ENCODE measurements at regions not wholly inside any gene's neighbourhood (a gene's known extent, or its start where the extent isn't known, plus 50 kb on each side); places are given as distances from the start of the nearest gene placed in this dataset.
A peak's percentile ranks its signal among the peaks of the same experiment; 100 is the strongest.

GRCh38 chr7:25037325-25037724 lies 57.3 kb upstream of the OSBPL3 start:
- no peak overlapping the region for H3K4me3 ChIP-seq (IDR thresholded peaks at IDR 0.05; ENCODE audit: insufficient read depth, low read depth, low read length)
- no peaks in the 10 kb centered on the region for H3K79me2 ChIP-seq (ENCODE audit: insufficient read depth, low read depth)
- H3K4me1 ChIP-seq (ENCODE audit: low read depth, poor library complexity, severe bottlenecking) = peaks cover 14% of the 10 kb centered on the region
- no peaks in the 10 kb centered on the region for H4K20me1 ChIP-seq (ENCODE audit: insufficient read depth)
- H3K9ac ChIP-seq = no peak overlapping the region
- H3K36me3 ChIP-seq (ENCODE audit: insufficient read depth) = no peaks in the 10 kb centered on the region
- H3K4me2 ChIP-seq = no peak overlapping the region
- H3K27ac ChIP-seq = no peak overlapping the region
- TF ChIP-seq, protein P1, sequence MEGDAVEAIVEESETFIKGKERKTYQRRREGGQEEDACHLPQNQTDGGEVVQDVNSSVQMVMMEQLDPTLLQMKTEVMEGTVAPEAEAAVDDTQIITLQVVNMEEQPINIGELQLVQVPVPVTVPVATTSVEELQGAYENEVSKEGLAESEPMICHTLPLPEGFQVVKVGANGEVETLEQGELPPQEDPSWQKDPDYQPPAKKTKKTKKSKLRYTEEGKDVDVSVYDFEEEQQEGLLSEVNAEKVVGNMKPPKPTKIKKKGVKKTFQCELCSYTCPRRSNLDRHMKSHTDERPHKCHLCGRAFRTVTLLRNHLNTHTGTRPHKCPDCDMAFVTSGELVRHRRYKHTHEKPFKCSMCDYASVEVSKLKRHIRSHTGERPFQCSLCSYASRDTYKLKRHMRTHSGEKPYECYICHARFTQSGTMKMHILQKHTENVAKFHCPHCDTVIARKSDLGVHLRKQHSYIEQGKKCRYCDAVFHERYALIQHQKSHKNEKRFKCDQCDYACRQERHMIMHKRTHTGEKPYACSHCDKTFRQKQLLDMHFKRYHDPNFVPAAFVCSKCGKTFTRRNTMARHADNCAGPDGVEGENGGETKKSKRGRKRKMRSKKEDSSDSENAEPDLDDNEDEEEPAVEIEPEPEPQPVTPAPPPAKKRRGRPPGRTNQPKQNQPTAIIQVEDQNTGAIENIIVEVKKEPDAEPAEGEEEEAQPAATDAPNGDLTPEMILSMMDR (conservative IDR thresholded peaks at IDR 0.05; ENCODE audit: low read depth, low read length) = no peak
- no peak overlapping the region for H2AFZ ChIP-seq (ENCODE audit: low read depth)
- no peaks in the 10 kb centered on the region for H3K27me3 ChIP-seq (ENCODE audit: insufficient read depth, low read depth)

- TF ChIP-seq, protein P1 (conservative IDR thresholded peaks at IDR 0.05; ENCODE audit: low read depth, low read length) = no peak
- Histone ChIP-seq H3K4me3 (IDR thresholded peaks at IDR 0.05; ENCODE audit: insufficient read depth, low read depth, low read length) (no peak overlapping the region), H3K27ac (no peak overlapping the region), H2AFZ (ENCODE audit: low read depth) (no peak overlapping the region), H3K4me1 (ENCODE audit: low read depth, poor library complexity, severe bottlenecking) (peaks cover 35% of the 10 kb centered on the region), H3K9ac (no peak overlapping the region), H3K4me2 (no peak overlapping the region), H3K79me2 (ENCODE audit: insufficient read depth, low read depth) (no peaks in the 10 kb centered on the region), H4K20me1 (ENCODE audit: insufficient read depth) (no peaks in the 10 kb centered on the region), H3K36me3 (ENCODE audit: insufficient read depth) (no peaks in the 10 kb centered on the region), H3K27me3 (ENCODE audit: insufficient read depth, low read depth) (no peaks in the 10 kb centered on the region)
Observed at GRCh38 chr7:25035274-25035673, 55.3 kb upstream of the OSBPL3 start.

DNA sequence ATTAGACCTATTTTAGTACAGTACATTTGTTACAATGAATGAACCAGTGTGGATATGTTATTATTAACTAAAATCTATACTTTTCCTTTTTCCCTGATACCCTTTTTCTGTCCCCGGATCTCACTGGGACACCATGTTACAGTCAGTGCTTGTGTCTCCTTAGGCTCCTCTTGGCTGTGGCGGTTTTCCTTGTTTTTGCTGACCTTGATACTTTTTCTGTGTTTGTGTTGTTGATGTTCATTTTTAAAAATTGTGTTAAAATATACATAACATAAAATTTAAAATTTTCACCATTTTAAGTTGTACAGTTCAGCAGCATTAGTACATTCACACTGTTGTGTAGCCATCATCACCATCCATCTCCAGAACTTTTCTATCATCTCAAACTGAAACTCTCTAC lies 54.2 kb upstream of the OSBPL3 start:
- no peak overlapping the region for H3K4me2 ChIP-seq
- H3K4me3 ChIP-seq (IDR thresholded peaks at IDR 0.05; ENCODE audit: insufficient read depth, low read depth, low read length) = no peak overlapping the region
- H3K27me3 ChIP-seq (ENCODE audit: insufficient read depth, low read depth) = no peaks in the 10 kb centered on the region
- H3K79me2 ChIP-seq (ENCODE audit: insufficient read depth, low read depth) = no peaks in the 10 kb centered on the region
- no peaks in the 10 kb centered on the region for H4K20me1 ChIP-seq (ENCODE audit: insufficient read depth)
- H3K4me1 ChIP-seq (ENCODE audit: low read depth, poor library complexity, severe bottlenecking) = peaks cover 46% of the 10 kb centered on the region
- H3K36me3 ChIP-seq (ENCODE audit: insufficient read depth) = no peaks in the 10 kb centered on the region
- TF ChIP-seq, protein P1 (conservative IDR thresholded peaks at IDR 0.05; ENCODE audit: low read depth, low read length) = no peak
- no peak overlapping the region for H3K27ac ChIP-seq
- H3K9ac ChIP-seq = no peak overlapping the region
- no peak overlapping the region for H2AFZ ChIP-seq (ENCODE audit: low read depth)

DNA sequence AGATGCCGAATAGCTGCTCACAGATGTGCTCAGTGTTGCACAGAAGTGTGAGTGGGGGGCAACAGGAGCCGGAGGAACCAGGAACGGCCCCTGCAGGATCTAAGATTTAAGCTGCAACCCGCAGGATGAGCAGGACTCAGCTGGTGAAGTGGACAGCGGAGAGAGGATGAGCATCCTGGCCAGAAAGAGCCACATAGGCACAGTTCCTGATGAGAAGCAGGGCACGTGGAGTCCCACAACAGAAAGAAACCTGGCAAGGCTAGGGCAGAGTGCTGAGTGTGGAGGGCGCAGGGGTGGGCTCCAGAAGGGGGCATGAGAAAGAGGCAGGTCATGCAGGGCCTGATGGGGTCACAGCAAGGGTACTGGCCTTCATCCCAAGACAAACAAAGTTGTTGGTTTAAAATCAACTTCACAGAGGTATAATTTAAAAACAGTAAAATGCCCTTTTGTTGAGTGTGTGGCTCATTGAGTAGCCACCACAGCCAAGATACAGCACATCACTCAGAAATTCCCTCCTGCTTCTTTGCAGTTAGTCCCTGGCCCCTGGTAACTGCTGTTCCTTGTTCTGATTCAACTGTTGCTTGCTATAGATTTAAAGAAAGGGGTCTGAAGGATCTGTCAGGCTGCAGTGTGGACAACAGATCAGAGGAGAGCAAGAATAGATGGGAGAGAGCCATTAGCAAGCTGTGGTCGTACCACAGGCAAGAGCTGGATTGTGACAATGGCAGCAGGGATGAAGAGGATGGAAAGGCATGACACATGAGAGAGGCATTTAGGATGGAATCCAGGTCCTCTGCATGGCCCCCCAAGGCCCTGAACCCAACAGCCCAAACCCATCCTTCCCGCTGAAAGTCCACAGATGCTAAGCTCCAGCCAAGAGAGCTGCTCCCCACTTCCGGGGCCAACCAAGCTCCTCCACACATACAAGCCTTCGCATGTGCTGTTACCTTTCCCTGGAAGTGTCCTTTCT lies 53.1 kb upstream of the OSBPL3 start:
- TF ChIP-seq, protein P1 (conservative IDR thresholded peaks at IDR 0.05; ENCODE audit: low read depth, low read length) = no peak
- H3K4me2 ChIP-seq = no peak overlapping the region; the same call in 1 of the 2 replicates
- H3K27ac ChIP-seq = peak overlapping the region; percentile 86; the same call in 1 of the 2 replicates
- H3K79me2 ChIP-seq (ENCODE audit: insufficient read depth, low read depth) = no peaks in the 10 kb centered on the region
- H3K27me3 ChIP-seq (ENCODE audit: insufficient read depth, low read depth) = no peaks in the 10 kb centered on the region
- no peak overlapping the region; the same call in 1 of the 2 replicates for H2AFZ ChIP-seq (ENCODE audit: low read depth)
- H3K36me3 ChIP-seq (ENCODE audit: insufficient read depth) = no peaks in the 10 kb centered on the region
- H3K4me1 ChIP-seq (ENCODE audit: low read depth, poor library complexity, severe bottlenecking) = peaks cover 57% of the 10 kb centered on the region
- no peak overlapping the region for H3K4me3 ChIP-seq (IDR thresholded peaks at IDR 0.05; ENCODE audit: insufficient read depth, low read depth, low read length)
- H3K9ac ChIP-seq = no peak overlapping the region
- H4K20me1 ChIP-seq (ENCODE audit: insufficient read depth) = no peaks in the 10 kb centered on the region
